ENCODE measurements at regions not wholly inside any gene's neighbourhood (a gene's known extent, or its start where the extent isn't known, plus 50 kb on each side); places are given as distances from the start of the nearest gene placed in this dataset.

DNA sequence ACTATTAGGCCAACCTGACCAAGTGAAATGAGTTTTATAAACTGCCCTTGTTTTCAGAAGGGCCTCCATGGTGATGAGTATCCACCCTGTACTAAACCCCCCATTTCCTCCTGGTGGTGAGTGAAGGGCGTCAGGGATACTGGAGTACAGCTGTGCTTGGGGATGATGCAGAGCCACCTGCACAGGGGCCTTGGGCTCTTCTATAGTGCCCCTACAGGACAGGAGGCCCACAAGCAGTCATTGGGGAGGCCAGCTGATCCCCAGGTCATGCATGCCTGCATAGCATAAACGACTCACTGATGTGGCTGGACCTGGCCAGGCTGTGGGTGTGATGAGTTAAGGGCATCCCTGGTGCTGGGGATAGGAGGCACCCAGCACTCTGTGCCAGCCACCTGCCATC, 114.1 kb upstream of the CELF2 start:
- no peak for DNase-seq (ENCODE audit: low spot score)

DNA sequence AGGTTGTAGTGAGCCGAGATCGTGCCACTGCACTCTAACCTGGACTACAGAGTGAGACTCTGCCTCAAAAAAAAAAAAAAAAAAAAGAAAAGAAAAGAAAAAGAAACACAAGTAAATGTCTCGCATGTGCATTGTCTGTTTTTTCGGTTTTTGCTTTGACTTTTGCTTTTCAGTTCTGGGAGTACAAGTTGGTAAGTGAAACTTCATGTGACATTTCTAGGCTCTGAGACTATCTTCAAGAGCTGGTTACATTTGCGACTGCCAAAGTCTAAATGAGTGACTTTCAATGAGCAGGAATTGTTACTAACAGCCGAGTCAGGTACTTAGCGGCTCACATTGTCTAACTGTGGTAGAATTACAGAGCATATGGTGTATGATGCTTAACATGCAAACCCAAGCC, 107.0 kb upstream of the CELF2 start:
- DNase-seq (ENCODE audit: low spot score) = no peak

DNA sequence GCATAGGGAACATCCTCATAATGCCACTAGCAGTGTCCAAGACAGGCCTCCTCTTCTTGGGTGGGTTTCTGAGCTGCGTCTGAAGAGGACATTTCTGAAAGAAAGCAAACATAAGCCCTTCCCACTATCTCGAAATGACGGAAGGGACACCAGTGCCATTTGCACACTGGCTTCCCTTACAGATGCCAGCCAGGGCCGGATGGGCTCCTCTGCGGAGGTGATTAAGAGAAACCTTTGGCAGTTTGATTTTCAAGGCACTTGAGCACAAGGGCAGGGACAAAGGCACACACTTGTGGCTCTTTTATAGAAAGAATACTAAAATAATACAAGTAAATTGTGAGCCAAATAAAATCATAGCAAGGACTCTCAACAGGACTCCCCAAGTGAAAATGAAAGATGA, 106.6 kb upstream of the CELF2 start:
- DNase-seq (ENCODE audit: low spot score) = no peak

DNA sequence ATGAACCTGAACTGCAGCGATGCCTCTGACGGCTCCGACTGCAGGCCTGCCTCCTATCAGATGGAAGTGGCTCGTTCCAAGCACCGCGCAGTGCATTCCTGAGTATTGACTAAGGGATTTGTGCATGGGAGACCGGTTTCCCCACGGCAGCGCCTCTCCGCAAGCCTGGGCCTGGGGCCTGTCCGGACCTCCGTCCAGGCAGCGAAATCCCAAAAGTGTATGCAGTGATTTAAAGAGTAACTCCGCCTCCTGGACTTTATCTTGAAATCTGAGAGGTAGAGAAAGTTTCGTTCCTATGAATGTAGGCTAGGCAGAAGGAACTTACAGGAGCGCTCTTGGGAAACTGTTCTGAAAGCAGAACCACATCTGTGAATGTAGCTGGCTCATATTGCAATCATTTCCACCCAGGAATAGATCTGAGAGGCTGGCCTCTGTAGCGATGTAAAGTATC, 106.2 kb upstream of the CELF2 start:
- no peak for DNase-seq (ENCODE audit: low spot score)

DNA sequence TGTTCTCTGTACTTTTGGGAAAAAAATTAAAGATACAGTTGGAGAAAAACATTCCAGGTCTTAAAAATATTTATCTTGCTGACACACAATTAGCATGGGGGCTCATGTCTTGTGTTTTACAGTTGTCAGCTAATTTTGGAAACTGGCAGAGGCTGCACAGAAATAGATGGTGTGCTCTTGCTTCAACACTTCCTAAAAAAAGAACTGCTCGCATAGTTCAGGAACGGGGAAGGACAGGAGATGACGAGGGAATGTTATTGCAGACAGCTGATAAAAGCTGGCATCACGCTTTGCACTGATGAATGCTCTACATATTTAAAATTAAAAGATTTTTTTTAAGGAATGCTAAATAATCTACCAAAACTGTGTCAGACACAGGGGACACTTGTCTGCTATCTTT, 103.5 kb upstream of the CELF2 start:
- DNase-seq (ENCODE audit: low spot score) = no peak

DNA sequence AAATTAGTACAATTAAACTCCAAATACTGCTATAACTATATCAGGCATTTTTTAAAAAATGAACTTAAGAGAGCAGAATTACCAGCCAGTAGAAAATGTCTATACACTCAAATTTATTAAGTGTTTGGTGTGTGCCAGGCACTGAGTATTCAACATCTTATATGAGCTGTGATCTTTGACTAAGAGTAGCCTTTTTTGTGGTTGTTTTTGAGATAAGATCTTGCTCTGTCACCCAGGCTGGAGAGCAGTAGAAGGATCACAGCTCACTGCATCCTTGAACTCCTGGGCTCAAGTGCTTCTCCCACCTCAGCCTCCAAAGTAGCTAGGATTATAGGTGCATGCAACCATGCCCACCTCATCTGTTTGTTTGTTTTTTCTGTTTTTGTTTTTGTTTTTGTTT, 102.5 kb upstream of the CELF2 start:
- DNase-seq (ENCODE audit: low spot score) = no peak

DNA sequence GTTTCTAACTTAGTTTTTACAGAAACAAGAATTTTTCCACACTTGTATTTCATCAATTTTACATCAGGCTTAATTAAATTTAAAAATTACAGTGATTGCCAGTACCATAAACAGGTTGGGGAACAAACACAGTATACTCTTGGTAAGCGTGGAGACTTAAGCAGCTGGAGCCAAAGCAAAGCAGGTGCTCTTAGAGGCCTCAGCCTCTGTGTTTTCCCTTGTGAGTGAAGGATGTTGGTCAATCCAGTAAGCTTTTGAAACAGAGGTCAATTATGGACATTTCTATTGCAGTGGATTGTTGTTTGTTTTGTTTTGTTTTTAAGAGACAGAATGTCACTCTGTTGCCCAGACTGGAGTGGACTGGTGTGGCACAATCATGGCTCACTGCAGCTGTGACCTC, 100.6 kb upstream of the CELF2 start:
- DNase-seq (ENCODE audit: low spot score) = no peak

DNA sequence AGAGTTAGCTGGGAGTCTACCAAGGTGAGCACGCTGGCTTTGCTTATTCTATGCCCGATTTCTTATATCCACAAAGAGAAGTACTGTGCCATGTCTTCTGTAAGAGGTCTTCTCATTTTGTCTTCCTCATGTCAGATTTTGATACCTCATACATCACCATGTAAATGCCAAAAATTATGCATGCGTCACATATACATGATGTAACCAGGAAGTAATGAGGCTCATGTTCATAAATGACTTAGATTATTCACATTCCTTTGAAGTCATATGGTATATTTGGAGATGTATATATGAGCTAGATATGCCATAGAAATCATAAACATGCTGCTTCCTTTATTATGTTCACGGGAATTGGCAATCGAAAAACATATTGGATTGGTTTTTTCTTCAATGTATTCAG, 97.7 kb upstream of the CELF2 start:
- DNase-seq (ENCODE audit: low spot score) = no peak

DNA sequence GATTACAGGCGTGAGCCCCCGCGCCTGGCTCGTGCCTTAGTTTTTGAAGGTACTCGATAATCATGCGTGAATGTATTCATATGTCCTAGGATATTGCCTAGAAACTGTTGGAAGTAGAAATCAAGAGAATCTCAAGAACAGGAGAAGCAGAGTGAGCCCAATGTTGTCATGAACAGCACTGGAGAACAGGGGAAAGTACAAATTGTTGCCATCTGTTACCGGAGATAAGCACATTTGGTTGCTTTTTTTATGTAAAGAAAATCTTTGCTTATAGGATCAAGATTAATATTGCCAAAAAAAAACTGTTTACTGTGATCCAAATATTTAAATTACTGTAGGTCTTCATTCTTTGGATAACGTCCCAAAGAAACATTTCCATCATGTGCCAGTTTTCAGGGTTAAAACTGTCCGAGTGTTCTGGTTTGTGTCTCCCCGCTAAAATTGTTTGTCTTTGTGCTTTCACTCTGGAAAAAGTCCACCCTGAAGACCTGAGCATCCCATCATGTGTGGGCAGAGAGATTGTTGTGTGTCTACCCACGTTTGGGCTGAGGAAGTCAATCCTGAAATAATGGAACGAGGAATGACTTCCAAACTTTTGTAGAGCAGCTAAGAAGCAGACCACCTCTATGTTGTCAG, 95.7 kb upstream of the CELF2 start:
- no peak for DNase-seq (ENCODE audit: low spot score)

DNA sequence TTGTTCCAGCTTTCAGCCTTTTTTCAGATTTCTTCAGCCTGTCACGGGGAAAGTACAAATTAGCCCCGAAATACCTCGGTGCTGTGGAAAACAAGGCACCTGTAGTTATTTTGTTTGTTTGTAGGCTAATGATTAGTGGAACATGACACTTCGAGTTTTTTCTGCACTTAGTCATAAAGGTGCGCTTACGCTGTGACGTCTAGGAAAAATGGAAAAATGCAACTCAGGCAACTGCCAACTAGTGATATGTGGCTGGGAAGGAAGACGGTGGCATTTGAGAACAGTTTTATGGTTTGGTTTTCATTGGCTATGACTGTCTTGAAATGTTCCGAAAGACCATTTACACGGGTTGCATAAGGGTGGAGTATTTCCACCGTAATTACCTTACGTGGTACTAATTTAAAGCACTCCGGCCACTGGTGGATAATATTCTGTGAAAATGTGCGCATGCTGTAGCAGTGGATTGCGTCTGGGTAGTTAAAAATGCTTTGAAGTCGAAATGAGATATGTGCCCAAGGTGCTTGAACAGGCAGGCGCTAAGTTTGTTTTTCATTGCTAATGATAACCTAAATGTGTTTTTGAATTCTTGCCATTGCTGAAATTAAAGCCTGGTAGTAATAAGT, 94.5 kb upstream of the CELF2 start:
- no peak for DNase-seq (ENCODE audit: low spot score)

DNA sequence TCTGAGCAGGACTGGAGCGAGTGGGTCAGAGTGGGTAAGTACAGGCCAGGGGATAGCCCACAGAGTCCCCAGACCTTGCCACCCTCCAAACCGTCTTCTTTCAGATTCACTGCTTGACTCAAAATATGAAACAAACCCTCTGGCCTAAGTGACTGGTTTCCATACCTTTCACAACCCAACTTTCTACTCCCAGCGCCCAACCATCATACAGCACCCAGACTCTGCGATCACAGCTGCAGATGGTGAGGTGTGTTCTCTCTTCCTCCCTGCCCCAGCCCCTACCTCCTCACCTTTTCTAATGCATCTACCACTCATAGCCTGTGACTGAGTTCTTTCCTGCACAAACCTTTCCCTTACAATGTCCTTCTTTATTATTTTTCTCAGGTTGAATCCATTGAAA, 92.0 kb upstream of the CELF2 start:
- no peak for DNase-seq (ENCODE audit: low spot score)

DNA sequence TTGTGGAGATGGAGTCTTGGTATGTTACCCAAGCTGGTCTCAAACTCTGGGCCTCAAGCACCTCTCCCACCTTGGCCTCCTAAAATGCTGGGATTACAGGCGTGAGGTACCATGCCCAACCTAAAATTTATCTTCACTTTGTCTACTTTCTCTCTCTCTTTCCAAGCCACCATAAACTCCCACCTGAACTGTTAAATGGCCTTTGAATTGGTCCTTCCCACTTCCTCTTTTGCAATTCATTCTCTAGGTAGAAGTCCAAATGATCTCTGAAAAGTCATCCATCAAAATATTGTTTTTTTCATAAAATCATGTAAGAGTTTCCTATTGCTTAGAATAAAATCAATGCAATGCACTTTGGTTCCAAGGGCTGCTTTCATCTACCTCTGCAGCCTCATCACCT, 90.1 kb upstream of the CELF2 start:
- no peak for DNase-seq (ENCODE audit: low spot score)

DNA sequence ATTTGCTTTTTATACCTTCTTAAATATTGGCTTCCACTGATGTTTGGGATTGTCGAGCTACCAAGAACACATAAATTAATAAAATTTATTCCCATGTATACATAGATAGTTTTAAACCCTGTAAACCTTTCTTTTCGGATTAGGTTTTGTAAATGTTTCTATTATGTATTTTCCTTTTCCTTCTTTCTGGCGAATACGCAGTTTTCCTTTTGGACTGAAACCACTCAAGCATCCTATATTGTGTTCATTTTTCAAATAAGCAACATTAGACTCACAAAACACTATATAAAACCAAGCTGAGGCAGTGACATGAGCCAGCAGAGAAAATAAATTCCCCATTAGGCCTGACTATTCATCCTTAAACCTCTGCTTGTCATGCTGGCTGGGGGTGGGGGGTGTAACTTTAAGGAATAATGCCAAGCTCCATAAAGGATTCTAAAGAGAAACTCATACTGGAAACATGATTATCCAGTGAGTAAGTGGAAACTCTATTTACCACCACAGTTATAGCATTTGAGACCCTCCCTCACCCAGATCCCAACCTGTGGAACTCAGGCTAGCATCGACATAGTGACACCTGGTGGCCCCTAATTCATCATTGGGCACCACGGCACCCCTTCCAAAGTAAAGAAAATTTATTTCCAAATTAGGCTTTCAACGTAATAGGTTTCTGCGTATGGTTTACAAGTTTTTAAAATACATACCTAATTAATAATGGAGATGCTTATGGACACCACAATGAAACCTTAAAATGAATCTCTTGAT, 86.5 kb upstream of the CELF2 start:
- no peak for DNase-seq (ENCODE audit: low spot score)

DNA sequence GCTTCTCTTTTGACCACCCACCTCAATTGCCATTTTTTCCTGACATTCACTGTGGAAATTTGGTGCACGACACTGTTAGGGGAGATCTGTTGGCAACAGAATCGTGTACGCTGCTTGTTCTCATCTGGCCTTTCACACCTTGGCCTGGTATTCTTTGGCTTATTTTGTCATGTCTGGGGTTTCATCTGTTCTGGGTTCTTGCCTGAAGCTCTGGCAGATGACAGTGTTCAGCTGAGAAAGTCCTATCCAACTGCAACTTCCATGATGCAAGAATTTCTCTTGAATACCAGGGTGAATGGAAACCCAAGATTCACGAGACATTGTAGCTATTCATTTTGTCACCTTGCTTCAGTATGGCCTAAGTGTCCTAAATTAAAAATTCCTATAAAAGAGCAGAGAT, 82.6 kb upstream of the CELF2 start:
- no peak for DNase-seq (ENCODE audit: low spot score)

DNA sequence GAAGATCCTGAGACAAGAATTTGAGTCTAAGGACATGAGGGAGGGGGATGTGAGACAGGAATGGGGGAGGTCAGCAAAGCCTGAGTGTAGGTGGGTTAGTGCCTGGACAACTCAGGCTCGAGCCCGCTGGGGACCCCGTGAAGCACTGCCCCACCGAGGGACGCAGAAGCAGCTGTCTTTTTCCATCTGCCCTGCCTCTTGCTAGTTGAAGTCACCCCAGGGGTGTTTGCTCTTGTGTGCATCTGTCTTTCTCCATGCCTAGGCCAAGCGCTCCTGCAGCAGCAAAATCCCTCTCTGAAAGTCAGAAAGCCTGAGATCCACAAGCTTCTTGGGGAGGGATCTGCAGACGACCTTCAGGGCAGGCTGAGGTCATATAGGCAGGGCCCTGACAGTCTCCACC, 79.0 kb upstream of the CELF2 start:
- no peak for DNase-seq (ENCODE audit: low spot score)

DNA sequence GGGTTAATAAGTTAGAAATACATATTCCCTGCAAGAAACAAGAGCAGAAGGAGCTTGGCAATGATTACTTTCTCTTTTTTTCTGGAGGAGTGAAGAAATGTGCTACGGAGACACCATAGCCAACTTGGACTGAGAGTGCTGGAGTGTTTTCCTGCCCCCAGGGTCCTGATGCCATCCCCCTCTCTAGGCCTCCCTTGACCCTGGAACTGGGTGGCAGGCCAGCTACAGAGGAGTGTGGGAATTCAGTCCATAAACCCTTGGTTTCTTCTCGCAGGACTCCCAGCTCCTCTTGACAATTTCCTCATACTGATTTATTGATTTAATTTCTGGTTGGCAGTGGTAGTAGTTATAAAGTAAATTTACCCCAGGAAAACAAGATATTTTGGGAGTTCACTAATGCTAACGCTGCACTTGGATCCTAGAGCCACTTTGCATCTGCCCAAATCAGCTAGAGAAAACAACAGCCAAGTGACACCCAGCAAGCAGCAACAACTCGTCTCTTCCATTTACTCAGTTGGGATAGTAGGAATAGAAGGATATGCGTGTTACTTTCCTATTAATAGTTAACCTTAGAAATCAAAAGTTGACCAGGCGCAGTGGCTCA, 76.4 kb upstream of the CELF2 start:
- no peak for DNase-seq (ENCODE audit: low spot score)

DNA sequence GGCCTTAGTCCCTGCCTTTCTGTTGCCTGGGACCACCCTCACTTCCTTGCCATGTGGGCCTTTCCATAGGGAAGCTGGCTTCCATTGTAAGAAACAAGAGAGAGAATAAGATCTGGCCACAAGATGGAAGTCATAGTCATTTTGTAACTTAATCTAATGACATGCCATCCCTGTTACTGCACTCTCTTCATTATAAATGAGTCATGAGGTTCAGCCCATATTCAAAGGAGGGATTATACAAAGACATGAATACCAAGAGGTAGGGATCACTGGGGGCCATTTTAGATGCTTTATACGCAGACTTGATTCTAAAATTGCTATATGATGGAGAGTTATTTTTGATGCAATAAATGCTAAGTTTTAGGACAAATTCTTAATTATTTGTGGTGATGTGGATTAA, 75.2 kb upstream of the CELF2 start:
- DNase-seq (ENCODE audit: low spot score) = no peak

DNA sequence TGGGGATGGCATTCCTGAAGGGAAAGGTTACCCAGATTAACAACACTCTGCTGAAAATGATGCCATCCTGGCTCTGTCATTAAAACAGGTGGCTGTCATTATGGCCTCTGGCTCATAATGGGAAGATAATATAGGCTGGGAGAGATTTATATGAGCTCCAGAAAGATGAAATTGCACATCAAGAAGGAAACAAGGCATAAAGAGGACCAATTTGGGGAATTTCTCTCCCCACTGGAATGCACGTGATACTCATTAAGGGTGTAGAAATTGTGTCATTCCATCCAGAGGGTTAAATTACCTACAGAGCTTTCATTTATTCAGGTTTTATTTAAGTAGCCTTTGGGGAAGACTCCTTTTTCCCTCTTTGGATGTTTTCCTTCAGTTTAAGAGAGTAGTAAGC, 71.6 kb upstream of the CELF2 start:
- DNase-seq (ENCODE audit: low spot score) = no peak

DNA sequence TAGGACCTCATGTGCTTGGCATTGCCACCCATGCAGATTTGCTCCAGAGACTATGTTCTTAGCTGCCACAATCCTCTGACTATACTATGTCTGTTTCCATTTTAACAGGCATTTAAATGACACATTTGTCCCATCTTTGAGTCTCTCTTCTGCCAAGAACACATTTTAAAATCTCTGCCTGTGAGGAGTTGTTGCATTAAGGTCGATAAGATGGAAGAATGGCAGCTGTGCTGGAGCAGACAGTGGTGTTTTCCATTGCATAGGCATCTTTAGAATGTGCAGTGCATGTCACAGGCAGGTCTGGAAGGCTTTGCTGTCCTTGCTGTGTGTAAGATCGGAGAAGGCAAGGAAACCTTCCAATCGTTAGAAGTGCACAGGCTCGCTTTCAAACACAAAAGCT, 70.9 kb upstream of the CELF2 start:
- no peak for DNase-seq (ENCODE audit: low spot score)

DNA sequence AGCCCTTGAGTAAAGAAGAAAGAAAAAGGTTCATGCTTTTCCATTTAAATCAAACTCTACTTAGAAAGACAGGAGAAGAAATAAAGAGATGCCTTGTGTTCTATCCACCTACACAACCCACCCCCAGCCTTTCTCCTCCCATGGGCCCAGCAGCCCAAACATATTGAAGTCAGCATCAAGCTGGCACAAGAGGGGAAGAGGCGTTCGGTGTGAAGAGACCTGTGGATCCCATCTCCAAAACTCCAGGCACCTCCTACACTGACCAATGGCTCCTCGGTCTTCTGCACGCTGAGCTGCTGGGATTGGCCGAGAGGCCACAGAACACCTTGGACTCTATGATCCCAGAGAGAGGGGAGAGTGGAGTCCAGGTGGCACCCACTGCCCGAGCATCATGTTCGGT, 66.0 kb upstream of the CELF2 start:
- no peak for DNase-seq (ENCODE audit: low spot score)

DNA sequence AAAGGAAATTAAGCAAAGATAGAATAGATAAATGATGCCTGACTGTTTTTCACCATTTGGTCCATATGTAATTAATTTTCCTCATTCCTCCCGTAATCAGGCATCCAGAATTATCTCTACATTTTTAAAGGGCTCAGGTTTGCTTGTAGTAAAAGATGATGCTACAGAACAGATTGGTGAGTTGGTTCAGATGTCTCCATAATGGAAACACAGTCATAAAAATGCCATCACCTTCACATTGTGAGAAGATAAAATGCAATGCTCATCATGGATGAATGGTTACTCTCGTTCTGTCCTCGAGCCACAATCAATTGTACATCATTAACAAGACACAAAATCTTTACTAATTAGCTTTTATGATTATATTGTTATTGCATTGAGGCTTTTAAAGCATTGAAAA, 64.9 kb upstream of the CELF2 start:
- no peak for DNase-seq (ENCODE audit: low spot score)

DNA sequence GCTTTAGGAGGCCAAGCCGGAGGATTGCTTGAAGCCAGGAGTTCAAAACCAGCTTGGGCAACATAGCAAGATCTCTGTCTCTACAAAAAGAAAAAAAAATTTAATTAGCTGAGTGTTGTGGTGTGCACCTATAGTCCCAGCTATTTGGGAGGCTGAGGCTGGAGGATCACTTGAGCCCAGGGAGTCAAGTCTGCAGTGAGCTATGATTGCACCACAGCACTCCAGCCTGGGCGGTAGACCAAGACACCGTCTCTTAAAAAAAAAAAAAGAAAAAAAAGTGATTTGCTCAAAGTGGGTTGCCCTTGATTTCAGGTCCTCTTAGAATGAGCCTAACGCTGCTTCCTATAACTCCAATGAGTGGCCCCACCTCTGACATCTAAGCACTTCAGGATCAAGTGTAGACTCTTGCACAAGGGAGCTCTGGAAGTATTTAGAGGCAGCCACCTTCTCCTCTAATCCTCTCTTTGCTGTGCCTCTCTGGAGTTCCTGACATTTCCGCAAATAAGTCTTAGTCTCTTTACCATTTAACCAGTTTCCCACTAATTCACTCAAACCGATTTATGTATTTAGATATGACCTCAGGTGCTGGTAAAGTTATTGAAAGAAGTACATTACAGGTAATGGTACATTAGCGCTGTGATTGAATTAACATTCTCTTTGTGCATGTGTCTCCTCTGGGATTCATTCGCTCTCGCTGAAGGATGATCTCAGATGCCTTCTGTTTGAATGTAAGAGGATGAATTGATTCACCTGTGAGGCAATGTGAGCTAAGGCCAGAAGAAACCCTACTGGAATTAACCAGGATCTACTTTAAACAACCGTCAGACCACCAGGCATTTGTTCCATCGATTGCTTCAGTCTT, 60.8 kb upstream of the CELF2 start:
- DNase-seq (ENCODE audit: low spot score) = no peak

All from SW480 (cell line).